Glutamatergic neuron (in vitro differentiated cells): ENCODE measurements at regions not wholly inside any gene's neighbourhood (a gene's known extent, or its start where the extent isn't known, plus 50 kb on each side); places are given as distances from the start of the nearest gene placed in this dataset.

Source experiments
- DNase-seq: peaks from one replicate; pipeline ENCODE4 v3.0.0; 2022
- H3K27ac Mint-ChIP-seq: one replicate; pipeline ENCODE4 v1.8.0; 2020; ENCODE audit warnings: mild to moderate bottlenecking, mixed read lengths, inconsistent platforms; ENCODE audit not compliant: unreplicated experiment
- H3K27me3 Mint-ChIP-seq: one replicate; pipeline ENCODE4 v1.8.0; 2020; ENCODE audit warnings: mild to moderate bottlenecking, moderate library complexity, mixed read lengths, inconsistent platforms; ENCODE audit not compliant: unreplicated experiment
- H3K36me3 Mint-ChIP-seq: one replicate; pipeline ENCODE4 v1.8.0; 2020; ENCODE audit warnings: mild to moderate bottlenecking, mixed read lengths, inconsistent platforms; ENCODE audit not compliant: unreplicated experiment
- H3K4me1 Mint-ChIP-seq: one replicate; pipeline ENCODE4 v1.8.0; 2020; ENCODE audit warnings: mild to moderate bottlenecking, low read depth, mixed read lengths, inconsistent platforms; ENCODE audit not compliant: unreplicated experiment
- H3K4me3 Mint-ChIP-seq: one replicate; pipeline ENCODE4 v1.8.0; 2020; ENCODE audit warnings: mild to moderate bottlenecking, mixed read lengths, inconsistent platforms; ENCODE audit not compliant: unreplicated experiment
- H3K9me3 Mint-ChIP-seq: one replicate; pipeline ENCODE4 v1.8.0; 2020; ENCODE audit warnings: mild to moderate bottlenecking, moderate library complexity, mixed read lengths, inconsistent platforms; ENCODE audit not compliant: unreplicated experiment
- CTCF ChIP-seq: fragments of 200-600 bp; sonication (generic); IDR thresholded peaks from one replicate; pipeline ENCODE4 v1.5.0; 2021; ENCODE audit not compliant: partially characterized antibody, unreplicated experiment

- Mint-ChIP-seq H3K27ac (no peak overlapping the region), H3K36me3 (peaks cover 1% of the 10 kb centered on the region), H3K4me3 (no peak overlapping the region), H3K27me3 (no peaks in the 10 kb centered on the region), H3K9me3 (no peaks in the 10 kb centered on the region), H3K4me1 (peaks cover 15% of the 10 kb centered on the region)
- DNase-seq: no peak
- no peak for TF ChIP-seq CTCF
Measured at GRCh38 chr2:41907141-41907540, 140.7 kb upstream of the PKDCC start.

- no peak for TF ChIP-seq CTCF
- Mint-ChIP-seq H3K4me3 (no peak overlapping the region), H3K27ac (no peak overlapping the region), H3K27me3 (no peaks in the 10 kb centered on the region), H3K36me3 (no peaks in the 10 kb centered on the region), H3K4me1 (peaks cover 15% of the 10 kb centered on the region), H3K9me3 (no peaks in the 10 kb centered on the region)
- DNase-seq: no peak
Measured at GRCh38 chr2:41907771-41908207, 140.0 kb upstream of the PKDCC start.

GRCh38 chr2:41908349-41908748, 139.5 kb upstream of the PKDCC start:
- DNase-seq: no peak
- Mint-ChIP-seq H3K4me3 (no peak overlapping the region), H3K4me1 (peaks cover 12% of the 10 kb centered on the region), H3K27ac (no peak overlapping the region), H3K9me3 (no peaks in the 10 kb centered on the region), H3K27me3 (no peaks in the 10 kb centered on the region), H3K36me3 (no peaks in the 10 kb centered on the region)
- TF ChIP-seq CTCF: no peak

- H3K27me3 Mint-ChIP-seq: no peaks in the 10 kb centered on the region
- no peak for DNase-seq
Measured at GRCh38 chr2:41909584-41909983, 138.2 kb upstream of the PKDCC start.

GRCh38 chr2:41910126-41910525, 137.7 kb upstream of the PKDCC start:
- Mint-ChIP-seq H3K36me3 (peaks cover 7% of the 10 kb centered on the region), H3K4me1 (peaks cover 9% of the 10 kb centered on the region), H3K27me3 (no peaks in the 10 kb centered on the region), H3K9me3 (no peaks in the 10 kb centered on the region), H3K4me3 (no peak overlapping the region), H3K27ac (no peak overlapping the region)
- TF ChIP-seq CTCF: no peak
- DNase-seq: no peak

More at GRCh38 chr2:41909584-41909983, 138.2 kb upstream of the PKDCC start:
- H3K9me3 Mint-ChIP-seq: no peaks in the 10 kb centered on the region
- peaks cover 7% of the 10 kb centered on the region for H3K36me3 Mint-ChIP-seq
- no peak overlapping the region for H3K4me3 Mint-ChIP-seq
- TF ChIP-seq CTCF: no peak
- H3K4me1 Mint-ChIP-seq: peaks cover 9% of the 10 kb centered on the region
- H3K27ac Mint-ChIP-seq: no peak overlapping the region
